Tibial nerve (tissue), 4 donors: ENCODE measurements at regions not wholly inside any gene's neighbourhood (a gene's known extent, or its start where the extent isn't known, plus 50 kb on each side); places are given as distances from the start of the nearest gene placed in this dataset.

Experiments
- DNase-seq, 2 donors: peaks; one replicate each; pipeline ENCODE4 v3.0.0-alpha.2; 2019; ENCODE audit warnings: low spot score in 2 of 2
- H3K27ac ChIP-seq, 4 donors: fragments of 200-600 bp; sonication (generic) in 3 of 4; one replicate each; pipeline ENCODE4 v1.5.1; 2017 to 2019; ENCODE audit warnings: mild to moderate bottlenecking in 1 of 4
- H3K27me3 ChIP-seq, 2 donors: fragments of 200-600 bp; sonication (generic) in 1 of 2; one replicate each; pipeline versions ENCODE4 v1.5.1 to v1.6.0; 2017 to 2019
- H3K36me3 ChIP-seq, 3 donors: fragments of 200-600 bp; sonication (generic); one replicate each; pipeline ENCODE4 v1.5.1; 2018 to 2019
- H3K4me1 ChIP-seq, 4 donors: fragments of 200-600 bp; sonication (generic) in 3 of 4; one replicate each; pipeline ENCODE4 v1.5.1; 2017 to 2019
- H3K4me3 ChIP-seq, 4 donors: fragments of 200-600 bp; sonication (generic) in 3 of 4; one replicate each; pipeline ENCODE4 v1.5.1; 2017 to 2019; ENCODE audit warnings: mild to moderate bottlenecking in 1 of 4, moderate library complexity in 1 of 4
- H3K9me3 ChIP-seq, 4 donors: fragments of 200-600 bp; sonication (generic) in 3 of 4; one replicate each; pipeline ENCODE4 v1.5.1; 2017 to 2019
- CTCF ChIP-seq, 5 experiments: fragments of 200-600 bp in 3 of 5; fragments of 450-650 bp in 2 of 5; sonication (generic) in 3 of 5; IDR thresholded peaks; one replicate each; pipeline ENCODE4 v1.5.1; 2016 to 2019; ENCODE audit warnings: antibody characterized with exemption in 5 of 5, mild to moderate bottlenecking in 3 of 5, moderate library complexity in 2 of 5
- EP300 ChIP-seq, 2 donors: sonication (generic); formaldehyde crosslinking; IDR thresholded peaks; one replicate each; pipeline ENCODE4 v1.6.1; 2017; ENCODE audit warnings: antibody characterized with exemption in 2 of 2, mild to moderate bottlenecking in 1 of 2
- POLR2A ChIP-seq, 2 donors: fragments of 450-650 bp; IDR thresholded peaks; one replicate each; pipeline ENCODE4 v1.6.1; 2017; ENCODE audit warnings: antibody characterized with exemption in 2 of 2, mild to moderate bottlenecking in 2 of 2, moderate library complexity in 2 of 2
- WGBS, 2 donors: methylation state at CpG; one replicate each; pipeline ENCODE4 v1.1.5; 2018; 5-methylcytosine and 5-hydroxymethylcytosine counted together

- no peak for DNase-seq
- WGBS, 2 donors: 74 to 79% methylated on average over 7 of the region's 7 CpGs
- no peaks in the 10 kb centered on the region for H3K36me3 ChIP-seq
- no peak overlapping the region for H3K4me3 ChIP-seq
- H3K4me1 ChIP-seq: peaks cover 0 to 42% (median 19%) of the 10 kb centered on the region in 4 donors
- no peaks in the 10 kb centered on the region for H3K27me3 ChIP-seq
- H3K9me3 ChIP-seq: no peaks in the 10 kb centered on the region
- TF ChIP-seq POLR2A (IDR thresholded peaks at IDR 0.05): no peak
- no peak for TF ChIP-seq EP300 (IDR thresholded peaks at IDR 0.05)
- TF ChIP-seq CTCF (IDR thresholded peaks at IDR 0.05): no peak
- H3K27ac ChIP-seq: no peak overlapping the region
Measured at GRCh38 chr13:74289107-74289506, 154.9 kb upstream of the KLF12 start.

- no peaks in the 10 kb centered on the region for H3K9me3 ChIP-seq
- peaks cover 0 to 42% (median 19%) of the 10 kb centered on the region in 4 donors for H3K4me1 ChIP-seq
- H3K36me3 ChIP-seq: no peaks in the 10 kb centered on the region
- peak overlapping the region in 2 of 4 donors; percentile 20 to 44 for H3K4me3 ChIP-seq
- TF ChIP-seq POLR2A (IDR thresholded peaks at IDR 0.05) (no peak), CTCF (IDR thresholded peaks at IDR 0.05) (no peak), EP300 (IDR thresholded peaks at IDR 0.05) (no peak)
- no peaks in the 10 kb centered on the region for H3K27me3 ChIP-seq
- DNase-seq: no peak
- H3K27ac ChIP-seq: peak overlapping the region in 3 of 4 donors; percentile 31 to 62 (median 37)
- WGBS, 2 donors: 3 to 4% methylated on average over 10 of the region's 10 CpGs
Measured at GRCh38 chr13:74288361-74288911, 154.2 kb upstream of the KLF12 start.

- Histone ChIP-seq H3K4me1 (peaks cover 0 to 42% (median 19%) of the 10 kb centered on the region in 4 donors), H3K27me3 (no peaks in the 10 kb centered on the region), H3K36me3 (no peaks in the 10 kb centered on the region), H3K27ac (peak overlapping the region in 3 of 4 donors; percentile 31 to 62 (median 37)), H3K4me3 (peak overlapping the region in 2 of 4 donors; percentile 20 to 44), H3K9me3 (no peaks in the 10 kb centered on the region)
- peak; percentile 50 to 60 for DNase-seq
- WGBS, 2 donors: 3 to 5% methylated on average over 4 of the region's 4 CpGs
- TF ChIP-seq EP300 (IDR thresholded peaks at IDR 0.05) (no peak), POLR2A (IDR thresholded peaks at IDR 0.05) (no peak), CTCF (IDR thresholded peaks at IDR 0.05) (no peak)
Measured at GRCh38 chr13:74287724-74288169, 153.5 kb upstream of the KLF12 start.

GRCh38 chr13:74280795-74281490 is 146.7 kb upstream of the KLF12 start:
- Histone ChIP-seq H3K9me3 (no peaks in the 10 kb centered on the region), H3K36me3 (no peaks in the 10 kb centered on the region), H3K27ac (no peak overlapping the region), H3K4me3 (no peak overlapping the region), H3K4me1 (no peaks in the 10 kb centered on the region), H3K27me3 (no peaks in the 10 kb centered on the region)
- WGBS, 2 donors: 66 to 69% methylated on average over 1 of the region's 1 CpG
- TF ChIP-seq CTCF (IDR thresholded peaks at IDR 0.05) (no peak), EP300 (IDR thresholded peaks at IDR 0.05) (no peak), POLR2A (IDR thresholded peaks at IDR 0.05) (no peak)
- no peak for DNase-seq

- DNase-seq: no peak
- no peaks in the 10 kb centered on the region for H3K27me3 ChIP-seq
- no peaks in the 10 kb centered on the region for H3K36me3 ChIP-seq
- H3K4me3 ChIP-seq: no peak overlapping the region
- H3K27ac ChIP-seq: no peak overlapping the region
- 90 to 93% methylated on average over 3 of the region's 3 CpGs for WGBS, 2 donors
- no peaks in the 10 kb centered on the region for H3K9me3 ChIP-seq
- no peak for TF ChIP-seq CTCF (IDR thresholded peaks at IDR 0.05)
- TF ChIP-seq POLR2A (IDR thresholded peaks at IDR 0.05): no peak
- no peak for TF ChIP-seq EP300 (IDR thresholded peaks at IDR 0.05)
- H3K4me1 ChIP-seq: peaks cover 0 to under 1% (median 0%) of the 10 kb centered on the region in 4 donors
Measured at GRCh38 chr13:74280093-74280794, 146.0 kb upstream of the KLF12 start.
